Hematopoietic multipotent progenitor cell treated with erythropoietin and hydrocortisone succinate and interleukin-3 and kit ligand, for 4 days (in vitro differentiated cells): ENCODE measurements at regions not wholly inside any gene's neighbourhood (a gene's known extent, or its start where the extent isn't known, plus 50 kb on each side); places are given as distances from the start of the nearest gene placed in this dataset.

Experiments
- DNase-seq: peaks from one replicate; pipeline ENCODE4 v3.0.0-alpha.2; 2015

DNA sequence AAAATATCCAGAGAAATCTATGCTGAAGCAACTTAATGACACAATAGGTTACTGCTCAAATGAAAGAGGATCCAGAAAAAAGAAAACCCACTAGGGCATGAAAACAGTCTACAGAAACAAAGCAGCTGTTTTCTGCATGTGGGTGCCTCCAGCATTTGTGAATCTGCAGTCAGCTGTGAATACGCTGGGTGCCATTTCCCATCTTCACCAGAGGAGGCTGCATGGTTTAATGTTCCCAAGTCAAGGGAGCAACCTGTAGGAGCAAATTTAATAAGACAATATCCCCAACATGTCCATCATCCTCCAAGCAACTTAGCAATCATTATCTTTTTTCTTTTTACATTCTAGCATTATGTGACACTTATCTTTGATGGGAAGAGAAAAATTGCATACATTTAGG lies 396.6 kb downstream of the BRINP2 start:
- peak; percentile 1 for DNase-seq

DNA sequence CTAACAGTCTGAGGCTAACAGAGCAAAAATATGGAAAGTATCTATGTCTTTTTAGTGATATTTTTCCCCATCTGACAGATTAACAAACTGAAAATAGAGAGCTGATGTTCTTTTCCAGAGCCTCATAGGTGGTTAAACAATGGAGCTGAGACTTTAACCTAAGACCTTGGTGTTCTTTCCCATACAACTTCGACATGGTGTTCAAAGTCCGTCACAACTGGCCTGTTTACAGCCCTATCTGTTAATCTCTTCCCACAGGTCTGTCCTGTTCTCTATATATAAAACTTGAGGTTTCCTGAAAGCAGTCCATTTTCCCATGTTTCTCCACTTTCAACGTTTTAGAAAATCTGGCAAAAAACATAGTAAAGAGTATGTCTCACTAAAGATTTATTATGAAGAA lies 395.7 kb downstream of the BRINP2 start:
- no peak for DNase-seq

DNA sequence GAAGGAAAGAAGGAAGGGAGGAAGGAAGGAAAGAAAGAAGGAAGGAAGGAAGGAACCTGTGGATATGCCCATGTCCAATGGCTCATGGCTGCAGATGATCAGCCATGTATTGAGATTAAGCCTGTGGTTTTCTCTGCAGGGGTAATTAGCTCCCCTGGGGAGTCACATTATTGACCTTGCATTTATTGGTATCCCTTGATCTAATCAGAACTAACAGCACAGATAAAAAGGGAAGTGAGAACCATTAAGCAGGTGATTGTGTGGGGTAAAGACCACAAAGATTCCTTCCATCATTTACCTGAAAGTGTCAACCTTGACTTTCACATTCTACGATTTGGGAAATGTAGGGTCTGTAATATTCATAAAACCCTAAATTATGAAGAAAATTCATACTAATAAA lies 390.7 kb downstream of the BRINP2 start:
- no peak for DNase-seq

DNA sequence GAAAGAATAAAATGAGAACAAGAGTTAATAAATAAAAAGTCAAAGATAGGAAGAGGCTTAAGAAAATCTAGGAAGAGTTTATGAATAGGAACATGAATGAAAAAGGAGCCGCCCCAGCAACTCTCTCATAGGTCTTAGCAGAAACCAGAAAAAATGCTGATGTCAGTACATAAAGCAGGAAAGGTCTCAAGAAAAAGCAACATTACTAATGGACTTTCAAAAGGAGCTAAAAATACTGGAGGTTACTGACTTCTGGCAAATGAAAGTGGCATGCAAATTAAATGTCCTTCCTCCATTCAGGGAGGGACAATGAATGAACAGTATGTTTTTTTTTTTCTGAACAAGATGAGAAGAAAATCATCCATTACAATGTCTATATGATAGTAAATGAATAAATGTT lies 387.6 kb downstream of the BRINP2 start:
- no peak for DNase-seq

DNA sequence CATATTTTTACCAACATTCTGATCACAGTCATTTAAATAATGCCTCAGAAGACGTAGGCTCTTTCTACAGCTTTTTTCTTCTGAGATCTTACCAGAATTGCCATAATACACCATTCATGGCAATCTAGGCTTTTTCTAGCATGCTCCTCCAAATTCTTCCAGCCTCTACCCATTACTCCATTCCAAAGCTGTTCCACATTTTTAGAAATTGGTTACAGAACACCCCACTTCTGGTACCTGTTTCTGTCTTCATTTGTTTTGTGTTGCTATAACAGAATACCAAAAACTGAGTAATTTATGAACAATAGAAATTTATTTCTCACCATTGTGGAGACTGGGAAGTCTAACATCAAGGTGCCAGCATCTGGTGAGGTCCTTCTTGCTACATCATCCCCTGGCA lies 385.4 kb downstream of the BRINP2 start:
- DNase-seq, result no peak

DNA sequence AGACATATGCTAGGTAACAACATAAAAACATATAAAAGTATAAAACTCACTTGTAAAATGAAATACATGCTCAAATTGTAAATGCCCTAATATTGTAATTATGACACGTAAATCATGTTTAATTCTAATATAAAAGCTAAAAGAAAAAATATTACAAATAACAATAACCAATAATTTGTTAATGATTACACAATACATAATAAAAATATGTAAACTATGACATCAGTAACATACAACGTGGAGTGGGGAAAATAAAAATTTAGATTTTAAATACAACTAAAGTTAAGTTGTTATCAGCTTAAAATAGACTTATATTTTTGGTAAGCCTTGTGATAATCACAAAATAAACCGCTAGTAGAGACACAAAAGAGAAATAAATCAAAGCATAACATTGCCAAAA lies 376.4 kb downstream of the BRINP2 start:
- DNase-seq, result no peak

DNA sequence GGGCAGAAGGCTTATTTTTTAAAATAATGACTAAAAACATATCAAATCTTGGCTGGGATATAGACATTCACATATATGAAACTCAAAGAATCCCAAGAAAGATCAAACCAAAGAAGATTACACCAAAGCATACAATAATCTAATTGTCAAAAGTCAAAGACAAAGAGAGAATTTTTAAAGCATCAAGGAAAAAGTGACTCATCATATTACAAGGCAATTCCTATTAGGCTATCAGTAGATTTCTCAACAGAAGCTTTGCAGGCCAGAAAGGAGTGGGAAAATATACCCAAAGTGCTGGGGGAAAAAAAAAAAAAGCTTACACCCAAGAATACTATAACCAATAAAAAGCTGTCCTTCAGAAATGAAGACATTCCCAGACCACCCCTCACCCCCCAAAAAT lies 375.6 kb downstream of the BRINP2 start:
- DNase-seq, result no peak

DNA sequence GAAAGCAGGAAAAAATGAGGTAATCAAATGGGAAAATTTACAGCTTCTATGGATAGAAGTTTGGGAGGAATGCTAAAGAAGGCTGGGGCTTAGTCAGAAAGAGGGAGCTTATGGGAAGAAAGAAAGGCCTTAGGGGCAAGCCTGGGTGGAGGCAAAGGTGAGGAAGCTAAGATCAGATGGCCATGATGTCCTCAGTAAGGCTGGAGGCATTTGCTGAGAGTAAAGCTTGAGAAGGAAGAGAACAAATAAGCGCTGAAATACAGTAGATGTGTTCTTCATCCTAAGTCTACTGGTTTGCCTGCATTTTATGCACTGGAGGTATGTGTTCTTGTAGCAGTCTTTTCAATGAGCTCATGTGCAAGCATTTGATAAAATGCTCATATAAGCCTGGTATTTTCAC lies 355.4 kb downstream of the BRINP2 start:
- DNase-seq, result no peak

DNA sequence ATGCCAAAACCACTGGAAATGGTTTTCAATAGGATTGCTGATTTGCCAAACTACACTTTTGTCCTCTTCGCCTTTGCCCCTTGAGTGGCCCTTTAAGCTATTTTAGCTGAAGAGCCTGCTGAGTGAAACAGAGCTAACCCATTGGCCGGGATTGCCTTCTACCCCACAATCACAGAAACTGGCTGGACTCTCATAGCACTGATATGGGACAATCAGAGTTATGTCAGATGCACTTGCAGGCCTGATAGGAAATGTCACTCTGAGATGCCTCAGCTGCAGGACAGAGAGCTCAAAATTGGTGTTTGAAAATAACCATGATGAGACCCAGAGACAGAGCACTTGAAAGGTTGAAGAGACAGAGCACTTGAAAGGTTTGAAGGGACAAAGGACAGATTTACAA lies 354.4 kb downstream of the BRINP2 start:
- DNase-seq, result no peak

DNA sequence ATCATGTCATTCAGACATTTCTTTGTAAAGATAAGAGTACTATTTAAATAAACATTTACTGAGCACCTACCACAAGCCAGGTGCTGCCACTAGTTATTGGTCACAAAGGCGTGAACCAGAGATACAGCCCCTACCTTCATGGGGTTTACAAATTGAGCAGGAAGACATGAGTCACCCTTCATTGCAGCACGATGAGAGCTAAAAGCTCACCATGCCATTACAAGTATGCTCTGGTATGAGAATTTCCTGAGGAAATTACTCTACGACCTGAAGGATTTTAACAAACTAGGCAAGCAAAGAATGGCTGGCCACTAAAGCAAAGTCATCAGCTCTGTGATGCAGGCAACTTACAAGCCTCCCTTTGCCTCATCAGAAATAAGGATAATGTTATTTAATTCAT lies 346.8 kb downstream of the BRINP2 start:
- DNase-seq, result no peak

DNA sequence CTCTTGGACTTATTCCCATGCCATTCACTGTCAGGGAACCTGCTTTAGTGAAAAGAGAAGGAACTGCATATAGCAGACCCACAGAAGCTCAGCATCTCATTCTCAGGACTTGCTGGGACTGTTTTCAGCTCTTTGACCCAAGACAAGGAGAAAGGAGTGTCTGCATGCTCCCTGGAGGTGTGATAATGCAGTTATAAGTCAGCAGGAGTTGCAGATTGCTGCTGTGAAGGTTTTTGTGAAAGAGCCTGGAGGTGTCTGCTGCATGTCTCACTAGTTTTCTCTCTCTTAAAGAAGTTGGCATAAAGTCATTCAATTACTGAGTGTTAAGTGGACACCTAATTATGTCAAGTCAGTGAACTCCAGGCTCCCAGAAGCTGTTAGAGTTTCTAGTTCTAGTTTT lies 343.4 kb downstream of the BRINP2 start:
- DNase-seq, result no peak

DNA sequence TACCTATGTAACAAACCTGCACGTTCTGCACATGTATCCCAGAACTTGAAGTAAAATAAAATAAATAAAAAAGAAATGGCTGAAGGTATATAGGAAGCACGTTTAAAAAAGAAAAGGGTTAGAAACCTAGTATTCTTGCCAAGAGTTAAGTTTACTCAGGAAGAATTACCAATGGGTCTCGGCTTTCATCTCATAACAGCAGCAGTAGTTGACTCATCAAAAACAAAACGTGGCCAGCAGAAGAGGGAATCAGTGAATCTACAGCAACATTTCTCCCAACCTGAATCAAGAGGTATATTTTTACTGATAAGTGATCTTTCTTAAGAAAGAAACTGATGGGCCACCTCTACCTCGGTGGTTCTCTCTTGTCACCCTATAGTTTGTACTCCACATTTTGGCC lies 340.3 kb downstream of the BRINP2 start:
- DNase-seq, result no peak

DNA sequence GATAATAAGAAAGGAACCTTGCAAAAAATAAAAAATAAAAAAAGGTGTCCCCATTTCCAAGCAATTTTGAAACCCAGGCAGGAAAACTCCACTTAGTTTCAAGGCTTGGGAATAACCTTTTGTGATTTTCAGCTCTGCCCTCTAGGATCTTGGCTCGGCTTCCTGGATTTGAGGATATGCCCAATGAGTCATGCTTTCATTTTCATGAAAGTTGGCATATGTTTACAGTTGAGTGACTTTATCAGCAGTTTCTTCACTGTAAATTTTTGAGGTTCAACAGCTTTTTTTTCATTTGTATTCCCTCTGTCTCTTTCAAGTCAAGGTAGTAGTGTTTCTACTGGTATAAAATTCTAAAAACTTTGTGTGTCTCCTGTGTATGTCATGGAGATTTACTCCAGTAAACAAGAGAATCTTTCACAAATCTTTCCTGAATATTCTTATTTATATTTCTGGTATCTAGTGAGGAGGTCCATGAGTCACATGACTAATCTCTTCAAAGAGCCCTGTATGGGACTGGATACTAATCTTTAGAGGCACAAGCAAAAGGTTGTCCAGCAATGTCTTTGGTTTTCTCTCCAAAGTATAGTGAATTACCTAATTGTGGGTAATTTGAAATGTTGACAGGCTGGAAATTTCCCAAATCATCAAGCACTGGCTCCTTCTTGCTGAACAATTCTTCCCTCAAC lies 335.3 kb downstream of the BRINP2 start:
- DNase-seq, result no peak

DNA sequence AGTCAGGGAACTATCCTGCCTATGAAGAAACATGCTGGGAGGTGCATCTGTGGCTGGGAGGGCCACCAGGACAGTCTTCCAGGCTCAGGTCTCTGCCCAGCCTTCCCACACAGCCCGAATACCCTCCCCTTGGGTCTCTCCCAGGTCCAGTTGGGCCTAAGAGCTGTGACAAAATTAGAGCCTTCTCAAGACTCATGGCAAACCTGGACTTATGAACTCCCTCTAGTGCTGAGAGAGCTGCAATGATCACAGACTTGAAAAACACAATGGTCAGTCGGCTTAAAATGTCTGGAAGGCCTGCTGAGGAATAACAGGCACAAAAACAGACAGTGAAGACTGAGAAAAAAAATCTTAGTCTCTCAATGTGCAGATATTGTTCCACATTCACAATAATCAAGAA lies 325.1 kb downstream of the BRINP2 start:
- DNase-seq, result no peak

DNA sequence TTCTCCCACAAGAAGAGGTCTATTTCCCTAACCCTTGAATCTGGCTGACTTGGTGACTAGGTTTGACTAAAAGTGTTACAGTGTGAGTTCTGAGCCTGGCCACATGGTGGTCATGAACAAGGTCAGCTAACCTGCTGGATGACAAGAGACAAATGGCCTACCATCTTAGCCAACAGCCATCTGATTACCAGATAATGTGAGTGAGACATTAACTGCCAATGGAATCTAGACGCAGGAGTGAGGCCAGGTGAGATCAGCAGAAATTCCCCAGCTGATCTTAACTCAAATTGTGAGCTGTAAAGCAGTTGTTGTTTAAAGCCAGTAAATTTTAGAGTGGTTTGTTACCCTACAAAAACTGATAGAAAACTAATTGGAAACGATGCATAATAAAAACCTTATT lies 320.0 kb downstream of the BRINP2 start:
- DNase-seq, result no peak

DNA sequence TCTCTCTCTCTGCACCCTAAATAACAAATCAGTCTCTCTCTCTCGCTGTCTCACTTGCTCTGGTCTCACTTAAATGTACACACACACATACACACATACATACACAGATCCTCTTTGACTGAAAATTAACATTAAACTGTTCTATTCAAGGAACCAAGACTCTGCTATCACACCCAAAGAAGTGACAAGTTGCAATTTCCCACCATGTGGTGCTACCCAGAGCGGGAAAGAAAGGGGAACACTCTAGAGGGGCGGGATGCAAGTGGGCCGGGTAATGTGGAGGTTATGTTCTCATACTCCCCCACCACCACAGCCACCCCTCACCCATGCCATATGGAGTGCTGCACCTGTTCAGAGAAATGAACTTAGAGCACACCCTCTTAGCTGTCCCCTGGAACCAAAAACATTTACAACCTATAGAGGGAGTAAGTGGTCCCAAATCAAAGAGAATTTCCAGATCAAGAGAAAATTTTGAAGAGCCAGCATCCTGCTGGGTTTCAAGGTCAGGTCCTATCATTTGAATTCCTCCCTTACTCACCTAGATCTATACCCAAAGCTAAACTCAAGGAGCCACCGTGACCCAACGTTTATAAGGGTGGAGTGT lies 319.4 kb downstream of the BRINP2 start:
- no peak for DNase-seq

DNA sequence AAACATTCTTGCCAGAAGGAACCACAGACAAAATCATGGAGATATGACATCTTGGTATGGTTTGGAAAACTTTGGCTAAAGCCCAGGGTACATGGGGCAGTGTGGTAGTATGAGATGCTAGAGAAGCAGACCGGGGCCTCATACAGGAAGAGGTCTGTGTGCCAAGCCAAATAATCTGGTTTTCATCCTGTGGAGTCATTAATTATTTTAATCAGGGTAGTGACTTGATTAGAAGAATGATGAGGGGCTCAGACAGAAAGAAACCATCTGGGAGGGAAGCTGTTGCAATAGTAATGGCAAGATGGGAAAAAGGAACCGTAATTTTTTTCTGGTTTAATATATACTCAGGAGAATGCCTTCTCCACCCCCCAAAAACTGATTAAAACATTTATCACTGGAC lies 318.0 kb downstream of the BRINP2 start:
- no peak for DNase-seq

DNA sequence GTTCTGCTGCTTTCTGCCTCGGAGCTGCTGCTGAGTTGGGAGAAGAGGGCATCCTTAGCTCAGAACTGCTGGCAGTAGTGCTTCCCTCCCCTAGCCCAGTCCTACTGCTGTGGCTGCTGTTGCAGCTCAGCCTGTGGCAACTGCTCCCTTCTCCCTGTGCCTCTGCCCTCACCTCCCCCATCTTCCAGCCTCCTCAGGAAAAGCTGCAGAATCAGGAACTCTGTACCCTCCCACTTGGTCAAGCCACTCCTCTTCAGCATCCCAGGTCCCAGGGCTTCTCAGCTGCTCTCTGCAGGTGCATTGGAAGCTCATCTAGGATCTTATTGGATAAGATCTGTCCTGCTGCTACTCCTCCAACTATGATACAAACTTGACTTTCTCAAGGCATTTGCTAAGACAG lies 316.7 kb downstream of the BRINP2 start:
- DNase-seq, result no peak

DNA sequence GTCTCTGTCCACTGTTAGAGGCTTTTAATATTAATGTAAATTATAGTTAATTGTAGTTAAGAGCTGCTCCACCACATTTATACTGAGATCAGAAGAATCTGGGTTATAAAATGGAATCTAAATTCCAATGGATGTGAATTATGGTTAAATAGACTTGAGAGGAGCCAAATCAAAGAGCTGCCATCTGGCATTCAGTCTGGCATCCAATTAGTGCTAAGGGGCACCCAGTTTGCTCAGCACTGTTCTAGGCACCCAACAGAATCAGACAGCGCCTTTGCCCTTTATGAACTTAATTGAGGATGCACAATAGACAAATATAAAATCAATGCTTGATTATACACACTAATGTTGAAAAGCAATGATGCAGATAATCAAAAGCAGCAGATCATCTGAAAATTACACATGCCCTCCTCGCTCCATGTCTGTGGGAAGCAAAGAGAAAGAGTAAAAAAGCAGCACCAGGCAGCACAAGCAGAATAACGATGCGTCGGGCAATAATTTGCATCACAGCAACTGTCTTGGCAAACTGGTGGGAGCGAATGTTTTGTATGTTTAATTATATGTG lies 310.1 kb downstream of the BRINP2 start:
- DNase-seq, result no peak

DNA sequence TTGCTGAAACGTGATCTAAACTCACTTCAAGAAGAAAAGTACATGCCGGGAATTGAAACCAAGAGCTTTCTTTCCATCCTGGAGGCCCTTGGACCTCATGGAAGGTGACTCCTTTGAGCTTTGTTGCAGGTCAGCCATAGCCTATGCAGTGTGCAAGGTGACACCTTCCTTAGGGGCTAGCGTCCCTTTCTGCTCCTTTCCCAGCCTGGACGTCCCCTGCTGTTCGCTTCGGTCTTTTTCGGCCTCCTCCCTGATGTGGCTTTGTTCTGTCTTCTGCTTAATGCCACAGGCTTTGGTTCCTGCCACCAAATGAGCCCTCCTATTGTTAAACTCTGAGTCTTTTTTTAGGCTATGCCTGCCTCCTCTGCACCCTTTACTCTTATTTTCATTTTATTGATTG lies 308.8 kb downstream of the BRINP2 start:
- DNase-seq, result no peak

DNA sequence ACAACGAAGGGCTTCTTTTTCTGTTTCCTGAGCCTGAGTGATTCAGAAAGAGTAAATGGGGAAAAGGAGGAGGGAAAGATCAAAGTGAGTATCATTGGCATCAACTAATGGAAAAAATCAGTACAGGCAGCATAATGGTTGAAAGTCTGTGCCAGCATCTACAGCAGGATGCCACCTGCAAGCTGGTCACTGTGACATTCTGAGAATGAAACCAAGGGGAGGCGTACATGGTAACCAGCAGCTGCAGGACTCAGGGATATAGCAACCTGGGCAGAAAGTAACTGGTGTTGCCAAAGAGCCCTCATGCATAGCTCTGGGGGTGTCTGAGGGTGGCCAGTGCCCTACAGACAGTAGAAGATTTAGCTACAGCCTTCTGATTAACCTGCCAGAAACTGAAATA lies 305.9 kb downstream of the BRINP2 start:
- DNase-seq, result no peak

DNA sequence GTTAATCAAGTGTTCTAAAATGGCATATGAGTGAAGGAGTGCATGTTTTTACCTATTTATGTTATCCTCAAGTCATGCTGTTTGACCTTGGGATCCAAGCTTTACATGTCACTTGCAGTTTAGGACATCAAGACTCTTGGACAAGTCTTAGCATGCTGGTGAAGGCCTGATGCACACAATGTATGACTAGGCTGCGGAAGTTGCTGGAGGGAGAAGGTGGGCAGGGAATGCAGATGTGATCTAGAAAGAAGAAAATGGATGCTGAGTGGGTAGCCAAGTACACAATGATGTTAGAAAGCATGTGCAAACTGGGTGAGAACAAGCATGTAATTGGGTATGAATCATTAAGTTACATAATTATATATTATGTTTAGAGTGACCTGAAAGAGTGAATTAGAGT lies 301.8 kb downstream of the BRINP2 start:
- no peak for DNase-seq

DNA sequence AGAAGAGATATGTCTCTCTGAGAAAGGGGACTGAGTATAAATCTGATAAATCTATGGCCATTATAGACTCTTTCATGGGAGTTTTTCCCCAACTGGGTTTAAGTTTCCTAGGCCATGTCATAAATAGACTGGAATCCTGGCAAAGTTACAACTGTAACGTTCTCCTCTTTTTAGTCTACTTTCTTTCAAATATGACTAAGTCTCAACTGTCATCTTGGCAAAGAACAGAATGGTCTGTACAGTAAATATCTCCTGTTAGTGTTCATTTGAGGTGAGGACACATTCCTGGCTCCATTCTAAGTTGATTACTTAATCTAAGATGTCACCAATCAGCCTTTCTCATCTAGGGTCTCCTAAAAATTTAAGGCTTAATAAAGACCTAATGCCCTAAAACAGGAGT lies 300.5 kb downstream of the BRINP2 start:
- DNase-seq, result no peak

DNA sequence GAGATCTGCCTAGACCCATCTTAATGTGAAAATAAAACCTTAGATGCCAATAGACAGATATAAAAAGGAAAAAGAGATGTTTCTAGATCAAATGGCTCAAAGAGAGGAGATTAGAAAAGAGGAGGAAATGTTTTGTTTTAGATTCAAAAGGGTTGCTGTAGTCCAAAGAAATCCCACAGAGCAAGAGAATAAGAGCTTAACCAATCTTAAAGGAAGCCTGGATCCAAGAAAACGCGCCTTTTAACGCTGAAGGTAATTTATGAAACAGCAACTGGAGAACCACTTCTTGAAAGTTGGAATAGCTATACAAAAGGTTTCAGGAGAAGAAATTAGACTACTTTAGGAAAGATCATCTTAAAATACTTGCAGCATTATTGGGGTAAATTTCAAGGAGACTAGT lies 298.8 kb downstream of the BRINP2 start:
- no peak for DNase-seq

DNA sequence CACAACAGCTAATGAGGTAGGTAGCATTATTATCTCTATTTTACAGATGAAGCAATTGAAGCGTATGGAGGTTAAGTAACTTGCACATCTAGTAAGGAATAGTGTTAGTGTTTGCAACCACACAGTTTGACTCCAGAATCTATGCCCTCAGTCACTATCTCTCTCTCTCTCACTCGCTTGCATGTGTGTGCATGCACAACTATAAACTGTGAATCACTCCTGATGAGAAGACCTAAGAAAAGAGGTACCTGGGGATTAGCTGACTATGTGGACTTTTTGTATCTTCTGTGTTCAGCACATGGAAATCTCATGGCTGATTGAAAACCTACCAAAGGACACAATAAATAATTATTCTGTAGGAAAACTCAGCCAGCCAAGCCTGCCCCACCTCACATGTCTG lies 295.5 kb downstream of the BRINP2 start:
- DNase-seq, result no peak
